Natural killer cell (primary cell): ENCODE measurements at regions not wholly inside any gene's neighbourhood (a gene's known extent, or its start where the extent isn't known, plus 50 kb on each side); places are given as distances from the start of the nearest gene placed in this dataset.

Experiments used
- ATAC-seq, 3 donors: fragments of 150-1000 bp in 2 of 3; fragments of 200-7000 bp in 1 of 3; cut with Tn5 transposase; 1 replicate in 1 of 3; 2 replicates in 2 of 3; pipeline ENCODE4 v1.10.0; 2021; ENCODE audit warnings: mild to moderate bottlenecking in 2 of 3, moderate library complexity in 2 of 3
- DNase-seq, 2 donors: peaks; one replicate each; pipeline versions ENCODE4 v3.0.0 to v3.0.0-alpha.2; 2013 to 2021; ENCODE audit warnings: mixed read lengths in 1 of 2
- H3K27ac ChIP-seq: one replicate; pipeline ENCODE4 v1.5.1; 2013; ENCODE audit warnings: mild to moderate bottlenecking, low read length
- H3K27me3 ChIP-seq: one replicate; pipeline ENCODE4 v1.6.1; 2013; ENCODE audit warnings: low read length; ENCODE audit not compliant: control insufficient read depth, insufficient read depth
- H3K36me3 ChIP-seq: one replicate; pipeline ENCODE4 v1.6.1; 2013; ENCODE audit warnings: low read length; ENCODE audit not compliant: control insufficient read depth, insufficient read depth
- H3K4me1 ChIP-seq: one replicate; pipeline ENCODE4 v1.6.1; 2013; ENCODE audit warnings: low read length; ENCODE audit not compliant: control insufficient read depth, insufficient read depth
- H3K4me3 ChIP-seq: one replicate; pipeline ENCODE4 v1.5.1; 2013; ENCODE audit warnings: low read length
- H3K9me3 ChIP-seq: one replicate; pipeline ENCODE4 v1.6.1; 2013; ENCODE audit warnings: low read length; ENCODE audit not compliant: control insufficient read depth, insufficient read depth
- H3K27ac Mint-ChIP-seq, 2 donors: one replicate each; pipeline ENCODE4 v1.8.0; 2022; ENCODE audit warnings: mild to moderate bottlenecking in 2 of 2, mixed read lengths in 2 of 2, moderate library complexity in 1 of 2
- H3K27me3 Mint-ChIP-seq, 2 donors: one replicate each; pipeline ENCODE4 v1.8.0; 2022; ENCODE audit warnings: low read depth in 2 of 2, mixed read lengths in 2 of 2
- H3K36me3 Mint-ChIP-seq: one replicate; pipeline ENCODE4 v1.8.0; 2022; ENCODE audit warnings: mixed read lengths
- H3K4me1 Mint-ChIP-seq, 2 donors: one replicate each; pipeline ENCODE4 v1.8.0; 2022; ENCODE audit warnings: mixed read lengths in 2 of 2
- H3K4me3 Mint-ChIP-seq: one replicate; pipeline ENCODE4 v1.8.0; 2022; ENCODE audit warnings: mild to moderate bottlenecking, moderate library complexity, mixed read lengths
- H3K9me3 Mint-ChIP-seq, 2 donors: one replicate each; pipeline ENCODE4 v1.8.0; 2022; ENCODE audit warnings: mixed read lengths in 2 of 2
- CTCF ChIP-seq: fragments of 200-600 bp; IDR thresholded peaks from one replicate; pipeline ENCODE4 v1.8.0; 2022; ENCODE audit warnings: antibody characterized with exemption
- WGBS: methylation state at CpG from one replicate; pipeline ENCODE4 v1.1.7; 2013; ENCODE audit warnings: missing lambda C conversion rate; ENCODE audit not compliant: insufficient coverage; 5-methylcytosine and 5-hydroxymethylcytosine counted together
- intact Hi-C: fragments of 100-400 bp; cut with micrococcal nuclease; formaldehyde crosslinking; loops from one replicate; pipeline ENCODE4 v1.14.2; 2022

DNA sequence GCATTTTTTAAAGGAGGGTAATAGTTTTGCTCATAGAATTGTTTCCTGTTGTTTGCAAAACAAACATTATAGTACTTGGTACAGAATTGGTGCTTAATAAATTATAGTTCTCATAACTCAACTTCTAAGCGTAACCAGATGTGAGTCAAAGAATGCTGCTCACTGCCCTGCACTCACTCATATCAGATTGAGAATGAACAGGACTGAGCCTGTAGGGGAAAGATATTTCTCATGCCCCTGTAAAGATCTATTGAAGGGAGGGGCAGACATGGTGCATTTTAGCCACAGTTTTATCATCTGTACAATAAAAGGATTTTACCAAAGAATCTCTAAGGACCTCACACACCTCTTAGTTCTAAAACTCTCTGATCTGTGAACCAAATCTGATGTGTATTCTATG lies 358.5 kb downstream of the SEC16B start:
- peaks cover 8 to 14% of the 10 kb centered on the region in 2 donors for H3K9me3 Mint-ChIP-seq
- H3K27me3 Mint-ChIP-seq = no peaks in the 10 kb centered on the region
- H3K9me3 ChIP-seq = no peaks in the 10 kb centered on the region
- no peaks in the 10 kb centered on the region for H3K4me1 Mint-ChIP-seq
- H3K27ac ChIP-seq = no peak overlapping the region
- H3K36me3 ChIP-seq = no peaks in the 10 kb centered on the region
- no peaks in the 10 kb centered on the region for H3K4me1 ChIP-seq
- no peaks in the 10 kb centered on the region for H3K36me3 Mint-ChIP-seq
- H3K4me3 Mint-ChIP-seq = no peak overlapping the region
- no peak for ATAC-seq
- H3K27me3 ChIP-seq = no peaks in the 10 kb centered on the region
- H3K27ac Mint-ChIP-seq = no peak overlapping the region
- no peak for DNase-seq
- TF ChIP-seq CTCF = no peak
- no peak overlapping the region for H3K4me3 ChIP-seq
- no CpG with 5 or more reads among the region's 1 CpG for WGBS
- intact Hi-C loops = no loop called here

DNA sequence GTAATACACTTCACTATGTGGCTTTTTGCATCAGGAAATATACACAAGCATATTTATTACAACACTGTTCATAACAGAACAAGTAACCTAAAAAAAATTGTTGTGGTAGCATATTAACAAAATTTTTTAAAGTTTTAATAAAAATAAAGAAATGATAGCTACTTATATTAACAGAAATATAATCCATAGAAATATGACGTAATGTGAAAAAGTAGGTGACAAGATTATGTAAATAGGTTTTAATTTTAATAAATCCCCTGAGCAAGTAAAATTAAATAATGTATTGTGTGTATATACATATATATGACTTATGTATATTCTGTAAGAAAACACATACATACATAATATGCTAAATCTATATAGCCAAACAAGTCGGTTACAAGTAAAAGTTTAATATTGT lies 359.9 kb downstream of the SEC16B start:
- Histone ChIP-seq H3K27ac (no peak overlapping the region), H3K36me3 (no peaks in the 10 kb centered on the region), H3K27me3 (no peaks in the 10 kb centered on the region), H3K4me3 (no peak overlapping the region), H3K4me1 (no peaks in the 10 kb centered on the region), H3K9me3 (no peaks in the 10 kb centered on the region)
- no peaks in the 10 kb centered on the region for H3K27me3 Mint-ChIP-seq
- TF ChIP-seq CTCF = no peak
- H3K4me3 Mint-ChIP-seq = no peak overlapping the region
- intact Hi-C loops = no loop called here
- H3K4me1 Mint-ChIP-seq = no peaks in the 10 kb centered on the region
- no CpG with 5 or more reads among the region's 2 CpGs for WGBS
- peaks cover 12 to 14% of the 10 kb centered on the region in 2 donors for H3K9me3 Mint-ChIP-seq
- no peaks in the 10 kb centered on the region for H3K36me3 Mint-ChIP-seq
- H3K27ac Mint-ChIP-seq = no peak overlapping the region
- ATAC-seq (no peak), DNase-seq (no peak)

DNA sequence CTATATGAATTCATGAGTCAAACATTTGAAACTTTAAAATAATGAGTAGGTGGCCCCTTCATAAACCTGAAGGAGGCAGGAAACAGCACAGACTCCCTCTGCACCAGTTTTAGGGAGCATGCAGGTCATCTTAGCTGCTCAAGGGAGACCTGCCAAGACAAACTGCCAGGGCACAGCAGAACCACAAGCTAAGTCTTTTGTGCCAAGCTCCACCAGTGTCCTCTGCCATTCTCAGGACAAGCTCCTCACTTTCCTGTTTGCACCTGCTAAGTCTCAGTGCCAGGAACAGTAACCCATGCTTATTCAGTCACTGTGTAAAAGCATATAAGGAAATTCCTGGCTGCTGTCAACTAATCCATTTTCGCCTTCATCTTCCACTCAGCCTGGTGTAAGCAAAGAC lies 368.9 kb downstream of the SEC16B start:
- Mint-ChIP-seq H3K4me1 (no peaks in the 10 kb centered on the region), H3K36me3 (peaks cover 7% of the 10 kb centered on the region), H3K27ac (no peak overlapping the region), H3K9me3 (peaks cover 17 to 18% of the 10 kb centered on the region in 2 donors), H3K27me3 (no peaks in the 10 kb centered on the region), H3K4me3 (no peak overlapping the region)
- Histone ChIP-seq H3K4me1 (no peaks in the 10 kb centered on the region), H3K9me3 (no peaks in the 10 kb centered on the region), H3K36me3 (no peaks in the 10 kb centered on the region), H3K27ac (no peak overlapping the region), H3K4me3 (no peak overlapping the region), H3K27me3 (no peaks in the 10 kb centered on the region)
- no peak for TF ChIP-seq CTCF
- intact Hi-C loops = no loop called here
- ATAC-seq (no peak), DNase-seq (no peak)
- WGBS = 63% methylated on average over 1 of the region's 1 CpG

GRCh38 chr1:177600321-177600720 lies 369.5 kb downstream of the SEC16B start:
- intact Hi-C loops = no loop called here
- Mint-ChIP-seq H3K36me3 (peaks cover 7% of the 10 kb centered on the region), H3K27me3 (no peaks in the 10 kb centered on the region), H3K4me3 (no peak overlapping the region), H3K27ac (no peak overlapping the region), H3K4me1 (no peaks in the 10 kb centered on the region), H3K9me3 (peaks cover 17% of the 10 kb centered on the region in 2 donors)
- Histone ChIP-seq H3K4me1 (no peaks in the 10 kb centered on the region), H3K4me3 (no peak overlapping the region), H3K9me3 (no peaks in the 10 kb centered on the region), H3K27ac (no peak overlapping the region), H3K27me3 (no peaks in the 10 kb centered on the region), H3K36me3 (no peaks in the 10 kb centered on the region)
- DNase-seq = no peak
- no peak for TF ChIP-seq CTCF
- no peak for ATAC-seq
- 85% methylated on average over 2 of the region's 2 CpGs for WGBS
